Liver (tissue), 3 donors: ENCODE measurements at regions not wholly inside any gene's neighbourhood (a gene's known extent, or its start where the extent isn't known, plus 50 kb on each side); places are given as distances from the start of the nearest gene placed in this dataset.

ENCODE experiments used
- CTCF ChIP-seq: fragments of 150-350 bp; IDR thresholded peaks from 2 replicates; pipeline ENCODE4 v1.5.1; 2017; ENCODE audit warnings: improper control_type of control experiment, low read depth, low read length; ENCODE audit not compliant: missing input control
- MAX ChIP-seq: IDR thresholded peaks from 2 replicates; pipeline ENCODE4 v1.6.1; 2016; ENCODE audit warnings: antibody characterized with exemption
- NR2F2 ChIP-seq: IDR thresholded peaks from 2 replicates; pipeline ENCODE4 v1.6.1; 2016; ENCODE audit warnings: antibody characterized with exemption
- REST ChIP-seq: IDR thresholded peaks from 2 replicates; pipeline ENCODE4 v1.6.1; 2016; ENCODE audit warnings: antibody characterized with exemption, mild to moderate bottlenecking
- RXRA ChIP-seq, 2 donors: IDR thresholded peaks; 2 replicates each; pipeline ENCODE4 v1.6.1; 2017 to 2018; ENCODE audit warnings: antibody characterized with exemption in 2 of 2, mild to moderate bottlenecking in 1 of 2
- YY1 ChIP-seq: IDR thresholded peaks from 2 replicates; pipeline ENCODE4 v1.6.1; 2016; ENCODE audit warnings: antibody characterized with exemption, mild to moderate bottlenecking
- ZBTB33 ChIP-seq: IDR thresholded peaks from 2 replicates; pipeline ENCODE4 v1.6.1; 2016; ENCODE audit warnings: antibody characterized with exemption
- donor health status: healthy.
- donor health status: healthy.

- TF ChIP-seq CTCF, result no peak
- no peak for TF ChIP-seq ZBTB33
- no peak for TF ChIP-seq MAX
- no peak for TF ChIP-seq REST
- no peak for TF ChIP-seq YY1
- TF ChIP-seq RXRA (IDR thresholded peaks at IDR 0.05), result no peak
- TF ChIP-seq NR2F2, result no peak
Observed at GRCh38 chr11:42265072-42265471, 805.6 kb upstream of the LRRC4C start.
